ENCODE measurements at regions not wholly inside any gene's neighbourhood (a gene's known extent, or its start where the extent isn't known, plus 50 kb on each side); places are given as distances from the start of the nearest gene placed in this dataset.
"Not testable (repeated sequence)": the region's sequence is repeated elsewhere in the genome, so short reads cannot be mapped to it uniquely, and the experiment has no call there.

DNA sequence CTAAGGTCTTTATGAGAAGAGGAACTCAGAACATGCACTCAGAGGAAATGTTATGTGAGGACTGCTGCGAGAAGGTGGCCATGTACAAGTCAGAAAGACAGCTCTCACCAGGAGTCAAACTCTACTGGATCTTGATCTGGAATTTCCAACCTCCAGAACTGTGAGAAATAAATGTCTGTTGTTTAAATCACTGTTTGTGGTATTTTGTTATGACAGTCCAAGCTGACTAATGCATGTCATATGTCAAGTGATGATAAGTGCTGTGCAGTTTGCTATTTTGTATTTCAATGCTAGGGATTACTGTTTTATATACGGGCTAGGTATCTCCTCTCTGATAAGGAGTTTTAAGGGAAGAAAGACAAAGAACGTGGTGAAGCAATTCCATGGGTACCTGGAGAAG, 162.3 kb downstream of the CPEB2 start:
- DNase-seq (ENCODE audit: insufficient read length) (no peak), FAIRE-seq (no peak)
- no peak for TF ChIP-seq TAF1 (IDR thresholded peaks at IDR 0.05; ENCODE audit: borderline replicate concordance, low read depth, low read length)
- TF ChIP-seq POLR2AphosphoS5 (IDR thresholded peaks at IDR 0.05; ENCODE audit: low read depth, low read length), result no peak
- no peak for TF ChIP-seq POLR2A (IDR thresholded peaks at IDR 0.05; ENCODE audit: low read depth, low read length)

DNA sequence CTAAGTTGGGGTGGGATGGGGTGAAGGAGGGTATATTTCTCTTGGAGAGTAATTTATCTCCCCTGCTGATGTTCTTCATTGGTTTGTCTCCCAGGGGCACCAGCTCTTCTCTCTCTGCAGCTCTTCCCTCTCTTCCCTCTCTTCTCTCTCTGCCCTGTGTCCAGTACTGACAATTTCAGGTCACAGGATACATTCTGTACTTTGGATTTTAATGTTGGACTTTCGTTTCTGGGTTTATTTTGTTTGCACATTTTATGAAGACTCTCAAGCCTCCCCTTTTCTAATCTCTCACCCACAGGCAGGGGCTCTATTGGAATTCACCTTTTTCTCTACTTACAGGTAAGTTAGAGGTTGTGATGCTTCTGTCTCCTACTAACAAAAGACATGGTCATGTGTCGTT, 165.5 kb downstream of the CPEB2 start:
- DNase-seq (ENCODE audit: insufficient read length), result no peak
- TF ChIP-seq POLR2AphosphoS5 (IDR thresholded peaks at IDR 0.05; ENCODE audit: low read depth, low read length) (no peak), POLR2A (IDR thresholded peaks at IDR 0.05; ENCODE audit: low read depth, low read length) (no peak), TAF1 (IDR thresholded peaks at IDR 0.05; ENCODE audit: borderline replicate concordance, low read depth, low read length) (no peak)
- FAIRE-seq, result no peak

DNA sequence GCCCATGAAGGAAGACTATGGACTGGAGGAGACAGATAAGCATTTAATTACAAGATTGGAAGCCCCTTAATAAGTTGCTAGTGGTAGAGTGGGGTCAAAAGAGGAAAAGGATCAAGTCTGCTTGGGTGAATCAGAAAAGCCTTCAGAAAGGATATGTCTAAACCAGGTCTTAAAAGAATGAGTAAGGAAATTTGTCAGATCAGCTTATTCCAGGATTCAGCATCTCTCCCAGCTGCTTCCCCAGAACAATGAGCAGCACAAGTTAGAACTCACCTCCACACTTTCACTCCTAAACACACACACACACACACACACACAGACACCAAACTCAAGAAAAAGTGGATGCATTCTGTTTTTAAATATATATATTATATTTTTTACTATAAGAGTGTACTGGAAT, 166.5 kb downstream of the CPEB2 start:
- no peak for TF ChIP-seq POLR2AphosphoS5 (IDR thresholded peaks at IDR 0.05; ENCODE audit: low read depth, low read length)
- TF ChIP-seq POLR2A (IDR thresholded peaks at IDR 0.05; ENCODE audit: low read depth, low read length), result no peak
- TF ChIP-seq TAF1 (IDR thresholded peaks at IDR 0.05; ENCODE audit: borderline replicate concordance, low read depth, low read length), result no peak
- DNase-seq (ENCODE audit: insufficient read length), result no peak
- FAIRE-seq, result no peak

DNA sequence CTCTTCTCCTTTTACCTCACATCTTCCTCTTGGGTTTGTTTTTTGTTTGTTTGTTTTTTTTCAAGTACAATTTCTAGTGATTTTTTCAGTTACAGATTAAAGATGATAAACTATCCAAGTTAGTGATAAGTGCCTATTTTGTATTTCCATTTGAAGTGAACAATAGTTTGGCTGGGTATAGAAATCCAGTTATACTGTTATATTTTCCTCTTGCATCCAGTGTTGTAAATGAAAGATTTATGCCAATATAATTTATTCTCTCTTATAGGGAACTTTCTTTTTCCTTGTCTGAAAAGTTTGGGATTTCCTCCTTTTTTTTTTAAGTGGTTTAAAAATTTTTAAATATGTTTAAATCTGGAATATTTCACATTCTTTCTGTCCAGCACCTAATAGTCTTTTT, 169.4 kb downstream of the CPEB2 start:
- TF ChIP-seq TAF1 (IDR thresholded peaks at IDR 0.05; ENCODE audit: borderline replicate concordance, low read depth, low read length) (no peak), POLR2AphosphoS5 (IDR thresholded peaks at IDR 0.05; ENCODE audit: low read depth, low read length) (no peak), POLR2A (IDR thresholded peaks at IDR 0.05; ENCODE audit: low read depth, low read length) (no peak)

DNA sequence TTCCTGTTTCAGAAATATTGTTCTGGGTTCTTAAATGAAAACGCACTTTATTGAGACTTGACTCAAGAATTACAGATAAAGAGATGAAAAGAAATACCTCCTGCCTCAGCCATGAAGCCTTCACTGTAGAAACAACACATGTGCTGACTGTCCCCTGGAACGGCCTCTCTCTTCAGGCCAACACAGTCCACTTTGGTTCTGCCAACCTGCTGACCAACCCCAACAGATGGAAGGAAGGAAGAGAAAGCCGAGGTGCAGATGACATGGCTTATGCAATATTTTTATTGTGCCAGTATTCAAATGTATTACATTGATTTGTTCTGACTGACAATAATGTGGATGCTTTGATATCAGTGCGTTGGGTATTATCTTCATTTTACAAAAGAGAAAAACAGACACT, 171.0 kb downstream of the CPEB2 start:
- TF ChIP-seq POLR2A (IDR thresholded peaks at IDR 0.05; ENCODE audit: low read depth, low read length) (no peak), POLR2AphosphoS5 (IDR thresholded peaks at IDR 0.05; ENCODE audit: low read depth, low read length) (no peak), TAF1 (IDR thresholded peaks at IDR 0.05; ENCODE audit: borderline replicate concordance, low read depth, low read length) (no peak)

More for the DNA sequence above, 169.4 kb downstream of the CPEB2 start:
- no peak for FAIRE-seq
- DNase-seq (ENCODE audit: insufficient read length), result no peak

DNA sequence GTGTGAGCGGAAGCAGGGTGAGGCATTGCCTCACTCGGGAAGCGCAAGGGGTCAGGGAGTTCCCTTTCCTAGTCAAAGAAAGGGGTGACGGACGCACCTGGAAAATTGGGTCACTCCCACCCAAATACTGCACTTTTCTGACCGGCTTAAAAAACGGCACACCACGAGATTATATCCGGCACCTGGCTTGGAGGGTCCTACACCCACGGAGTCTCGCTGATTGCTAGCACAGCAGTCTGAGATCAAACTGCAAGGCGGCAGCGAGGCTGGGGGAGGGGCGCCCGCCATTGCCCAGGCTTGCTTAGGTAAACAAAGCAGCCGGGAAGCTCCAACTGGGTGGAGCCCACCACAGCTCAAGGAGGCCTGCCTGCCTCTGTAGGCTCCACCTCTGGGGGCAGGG, 171.9 kb downstream of the CPEB2 start:
- DNase-seq (ENCODE audit: insufficient read length); FAIRE-seq: not testable (repeated sequence)

More for the DNA sequence above, 171.0 kb downstream of the CPEB2 start:
- DNase-seq (ENCODE audit: insufficient read length) (no peak), FAIRE-seq (no peak)

DNA sequence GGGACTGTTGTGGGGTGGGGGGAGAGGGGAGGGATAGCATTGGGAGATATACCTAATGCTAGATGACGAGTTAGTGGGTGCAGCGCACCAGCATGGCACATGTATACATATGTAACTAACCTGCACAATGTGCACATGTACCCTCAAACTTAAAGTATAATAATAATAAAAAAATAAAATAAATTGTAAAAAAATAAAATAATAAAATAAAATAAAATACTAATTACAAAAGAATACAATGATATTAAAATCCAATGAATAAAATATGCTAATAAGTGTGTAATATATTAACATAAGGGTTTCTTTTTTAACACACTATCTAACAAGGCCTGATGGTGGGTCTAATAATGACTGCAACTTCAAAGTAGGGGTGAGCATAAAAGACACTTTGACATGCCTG, 177.6 kb downstream of the CPEB2 start:
- not testable (repeated sequence) for DNase-seq (ENCODE audit: insufficient read length); FAIRE-seq

DNA sequence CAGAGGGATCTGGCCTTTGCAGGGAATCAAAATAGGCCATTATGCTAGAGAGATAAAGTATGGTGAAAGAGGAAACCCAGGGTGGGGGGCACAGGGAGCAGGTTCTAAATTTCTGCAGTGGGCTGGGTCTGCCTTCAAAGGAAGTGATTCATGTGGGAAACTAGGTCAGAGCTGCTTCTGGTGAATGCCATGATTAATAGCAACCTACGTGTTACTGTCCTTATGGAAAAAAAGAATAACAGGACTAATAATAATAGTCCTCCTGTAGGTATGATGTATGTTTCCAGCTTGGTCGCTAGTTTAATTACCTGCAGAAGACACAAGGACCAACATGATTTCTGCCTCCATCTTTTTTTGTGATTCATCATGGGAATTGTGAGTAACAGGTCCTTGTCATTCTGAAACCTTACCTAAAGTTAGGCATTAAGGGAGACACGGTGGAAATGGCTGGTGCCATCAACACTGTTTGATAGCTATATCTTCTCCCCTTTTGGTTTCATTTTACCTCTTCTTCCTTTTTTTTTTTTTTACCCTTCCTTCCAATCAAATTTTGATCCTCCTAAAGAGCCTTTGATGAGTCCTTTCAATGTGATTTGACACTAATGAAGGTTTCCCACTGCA, 180.4 kb downstream of the CPEB2 start:
- FAIRE-seq (no peak), DNase-seq (ENCODE audit: insufficient read length) (no peak)
- TF ChIP-seq POLR2A (IDR thresholded peaks at IDR 0.05; ENCODE audit: low read depth, low read length) (no peak), POLR2AphosphoS5 (IDR thresholded peaks at IDR 0.05; ENCODE audit: low read depth, low read length) (no peak), TAF1 (IDR thresholded peaks at IDR 0.05; ENCODE audit: borderline replicate concordance, low read depth, low read length) (no peak)

DNA sequence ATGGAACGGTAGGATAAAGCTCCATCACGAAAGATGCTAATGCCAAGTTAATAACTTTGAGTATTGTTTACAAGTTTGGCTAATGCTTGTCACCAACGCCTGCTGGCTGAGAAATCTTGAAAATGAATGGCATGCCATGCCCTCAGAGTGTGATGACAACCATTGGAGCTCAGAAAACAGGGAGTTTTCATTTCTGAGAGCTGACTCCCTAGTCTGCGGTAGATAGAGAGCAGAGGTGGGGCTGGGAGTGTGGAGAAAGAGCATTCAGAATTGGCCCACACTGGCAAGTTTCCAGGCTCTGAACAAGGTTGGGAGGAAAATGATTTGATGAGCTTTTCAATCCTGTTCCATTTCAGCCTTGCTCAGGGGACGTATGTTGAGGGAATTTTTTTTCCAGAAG, 183.9 kb downstream of the CPEB2 start:
- DNase-seq (ENCODE audit: insufficient read length) (no peak), FAIRE-seq (no peak)
- TF ChIP-seq POLR2AphosphoS5 (IDR thresholded peaks at IDR 0.05; ENCODE audit: low read depth, low read length) (no peak), POLR2A (IDR thresholded peaks at IDR 0.05; ENCODE audit: low read depth, low read length) (no peak), TAF1 (IDR thresholded peaks at IDR 0.05; ENCODE audit: borderline replicate concordance, low read depth, low read length) (no peak)

DNA sequence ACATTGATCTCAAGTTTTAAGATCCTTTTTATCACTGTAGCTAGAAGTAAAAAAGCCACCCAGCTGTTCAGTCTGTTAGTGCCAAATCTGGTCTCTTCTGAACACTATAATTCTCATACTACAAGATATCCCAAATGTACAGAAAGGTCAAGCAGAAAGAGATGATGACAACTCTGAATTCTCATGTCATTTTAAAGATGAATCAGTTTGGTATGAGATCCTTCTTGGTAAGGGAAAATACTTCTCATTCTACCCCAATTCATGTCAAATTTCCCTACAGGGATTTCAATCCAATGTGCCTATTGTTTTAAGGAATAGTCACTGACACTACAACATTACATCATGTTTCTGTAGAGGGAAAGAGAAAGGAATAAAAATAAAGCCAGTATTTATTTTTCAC, 184.5 kb downstream of the CPEB2 start:
- TF ChIP-seq POLR2A (IDR thresholded peaks at IDR 0.05; ENCODE audit: low read depth, low read length) (no peak), TAF1 (IDR thresholded peaks at IDR 0.05; ENCODE audit: borderline replicate concordance, low read depth, low read length) (no peak), POLR2AphosphoS5 (IDR thresholded peaks at IDR 0.05; ENCODE audit: low read depth, low read length) (no peak)
- DNase-seq (ENCODE audit: insufficient read length), result no peak
- FAIRE-seq, result no peak

DNA sequence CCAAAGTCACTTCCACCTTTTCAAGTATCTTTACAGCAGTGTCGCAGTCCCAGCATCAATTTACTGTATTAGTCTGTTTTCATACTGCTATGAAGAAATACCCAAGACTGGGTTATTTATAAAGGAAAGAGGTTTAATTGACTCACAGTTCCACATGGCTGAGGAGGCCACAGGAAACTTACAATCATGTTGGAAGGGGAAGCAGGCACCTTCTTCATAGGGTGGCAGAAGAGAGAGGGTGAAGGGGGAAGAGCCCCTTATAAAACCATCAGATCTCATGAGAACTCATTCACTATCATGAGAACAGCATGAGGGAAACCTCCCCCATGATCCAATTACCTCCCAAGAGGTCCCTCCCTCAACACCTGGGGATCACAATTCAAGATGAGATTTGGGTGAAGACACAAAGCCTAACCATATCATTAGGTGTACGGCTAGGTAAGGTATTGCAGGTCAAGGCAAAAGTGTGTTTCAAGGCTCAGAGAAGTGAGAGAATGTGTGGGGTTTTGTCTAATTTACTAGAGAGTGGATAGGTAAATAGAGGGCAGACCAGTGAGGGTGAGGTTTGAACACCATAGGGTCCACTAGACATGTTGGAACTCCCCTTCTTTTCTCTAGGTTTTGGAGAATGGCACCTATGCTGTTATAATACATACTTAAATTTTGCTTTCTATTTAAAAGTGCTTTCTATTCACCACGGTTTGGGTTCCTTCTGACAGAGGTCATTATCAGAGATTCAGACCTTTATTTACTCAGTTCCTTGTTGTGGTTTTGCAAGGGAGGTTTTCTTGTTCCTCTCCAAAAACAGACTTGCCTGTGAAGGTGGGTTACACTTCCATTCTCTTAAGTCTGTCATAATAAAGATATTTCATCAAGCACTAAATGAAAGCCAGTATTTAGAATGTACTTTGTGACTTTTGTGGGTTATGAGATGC, 186.6 kb downstream of the CPEB2 start:
- FAIRE-seq, result no peak
- DNase-seq (ENCODE audit: insufficient read length), result no peak
- TF ChIP-seq POLR2A (IDR thresholded peaks at IDR 0.05; ENCODE audit: low read depth, low read length), result no peak
- no peak for TF ChIP-seq POLR2AphosphoS5 (IDR thresholded peaks at IDR 0.05; ENCODE audit: low read depth, low read length)
- TF ChIP-seq TAF1 (IDR thresholded peaks at IDR 0.05; ENCODE audit: borderline replicate concordance, low read depth, low read length), result no peak

DNA sequence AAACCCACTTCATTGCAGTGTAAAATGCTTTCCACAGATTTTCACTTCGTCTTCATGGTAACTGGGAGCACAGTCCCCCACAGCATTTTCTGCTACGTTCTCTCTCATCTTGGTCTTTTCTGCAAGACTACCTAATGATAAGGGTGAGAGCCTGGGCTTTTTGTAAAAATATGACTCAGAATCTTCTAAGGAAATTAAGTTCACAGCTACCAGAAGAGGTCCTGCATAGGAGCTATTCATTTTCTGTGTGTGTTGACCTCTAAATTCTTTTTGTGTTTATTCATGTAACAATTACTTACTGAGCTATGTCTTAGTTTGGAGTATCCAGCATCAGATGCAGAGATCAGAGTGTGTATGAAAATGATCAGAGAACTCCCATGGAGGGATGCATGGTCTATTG, 192.2 kb downstream of the CPEB2 start:
- no peak for DNase-seq (ENCODE audit: insufficient read length)
- TF ChIP-seq POLR2AphosphoS5 (IDR thresholded peaks at IDR 0.05; ENCODE audit: low read depth, low read length) (no peak), POLR2A (IDR thresholded peaks at IDR 0.05; ENCODE audit: low read depth, low read length) (no peak), TAF1 (IDR thresholded peaks at IDR 0.05; ENCODE audit: borderline replicate concordance, low read depth, low read length) (no peak)
- FAIRE-seq, result no peak

Measured in GM12892 (cell line).